ENCODE measurements at regions not wholly inside any gene's neighbourhood (a gene's known extent, or its start where the extent isn't known, plus 50 kb on each side); places are given as distances from the start of the nearest gene placed in this dataset.
"Not testable (repeated sequence)": the region's sequence is repeated elsewhere in the genome, so short reads cannot be mapped to it uniquely, and the experiment has no call there.

DNA sequence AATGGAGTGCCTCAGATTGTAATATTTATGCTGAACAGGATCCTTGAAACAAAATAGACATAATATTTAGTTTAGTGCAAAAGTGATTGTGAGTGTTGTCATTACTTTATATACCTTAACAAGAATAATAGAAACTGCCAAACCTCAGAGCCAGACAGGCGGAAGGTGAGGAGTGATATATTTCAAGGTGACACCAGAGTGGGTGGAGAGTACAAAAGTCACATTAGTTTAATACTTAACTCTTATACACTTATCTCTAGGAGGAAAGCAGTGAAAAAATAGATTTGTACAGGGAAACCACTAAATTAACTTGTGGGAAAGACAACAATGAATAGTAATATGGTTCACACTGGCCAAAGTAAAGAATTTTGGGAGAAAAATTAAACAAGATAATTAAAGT, 342.8 kb upstream of the NDST4 start:
- Histone ChIP-seq H3K4me3 (no peak overlapping the region), H3K36me3 (no peaks in the 10 kb centered on the region), H3K27ac (no peak overlapping the region), H3K9me3 (no peaks in the 10 kb centered on the region), H3K4me1 (no peaks in the 10 kb centered on the region), H3K27me3 (no peaks in the 10 kb centered on the region)
- no peak for DNase-seq
- TF ChIP-seq POLR2A (IDR thresholded peaks at IDR 0.05): no peak
- TF ChIP-seq, protein P1, sequence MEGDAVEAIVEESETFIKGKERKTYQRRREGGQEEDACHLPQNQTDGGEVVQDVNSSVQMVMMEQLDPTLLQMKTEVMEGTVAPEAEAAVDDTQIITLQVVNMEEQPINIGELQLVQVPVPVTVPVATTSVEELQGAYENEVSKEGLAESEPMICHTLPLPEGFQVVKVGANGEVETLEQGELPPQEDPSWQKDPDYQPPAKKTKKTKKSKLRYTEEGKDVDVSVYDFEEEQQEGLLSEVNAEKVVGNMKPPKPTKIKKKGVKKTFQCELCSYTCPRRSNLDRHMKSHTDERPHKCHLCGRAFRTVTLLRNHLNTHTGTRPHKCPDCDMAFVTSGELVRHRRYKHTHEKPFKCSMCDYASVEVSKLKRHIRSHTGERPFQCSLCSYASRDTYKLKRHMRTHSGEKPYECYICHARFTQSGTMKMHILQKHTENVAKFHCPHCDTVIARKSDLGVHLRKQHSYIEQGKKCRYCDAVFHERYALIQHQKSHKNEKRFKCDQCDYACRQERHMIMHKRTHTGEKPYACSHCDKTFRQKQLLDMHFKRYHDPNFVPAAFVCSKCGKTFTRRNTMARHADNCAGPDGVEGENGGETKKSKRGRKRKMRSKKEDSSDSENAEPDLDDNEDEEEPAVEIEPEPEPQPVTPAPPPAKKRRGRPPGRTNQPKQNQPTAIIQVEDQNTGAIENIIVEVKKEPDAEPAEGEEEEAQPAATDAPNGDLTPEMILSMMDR (IDR thresholded peaks at IDR 0.05): no peak
- intact Hi-C loops (cut with DNase I; ENCODE audit: low total_unique reads): no loop called here

DNA sequence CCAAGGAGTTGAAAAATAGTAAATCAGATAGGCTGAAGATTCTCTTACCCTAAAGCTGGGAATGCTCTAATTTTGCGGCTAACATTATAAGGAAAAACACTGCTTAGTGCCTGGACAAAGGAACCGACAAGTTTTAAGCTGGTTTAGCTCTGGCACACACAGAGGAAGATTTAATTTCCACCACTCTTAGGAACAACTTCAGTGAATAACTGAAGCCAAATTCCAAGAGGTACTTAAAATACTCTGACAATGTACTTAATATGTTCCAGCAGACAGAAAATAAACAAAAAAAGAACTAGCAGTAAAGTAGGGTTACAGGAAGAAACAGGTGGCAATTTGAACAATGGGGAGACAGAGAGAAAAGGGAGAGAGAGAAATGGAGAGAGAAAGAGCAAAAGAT, 340.8 kb upstream of the NDST4 start:
- TF ChIP-seq, protein P1 (IDR thresholded peaks at IDR 0.05): no peak
- TF ChIP-seq POLR2A (IDR thresholded peaks at IDR 0.05): no peak
- Histone ChIP-seq H3K27ac (no peak overlapping the region), H3K27me3 (no peaks in the 10 kb centered on the region), H3K9me3 (no peaks in the 10 kb centered on the region), H3K36me3 (no peaks in the 10 kb centered on the region), H3K4me3 (no peak overlapping the region), H3K4me1 (no peaks in the 10 kb centered on the region)
- intact Hi-C loops (cut with DNase I; ENCODE audit: low total_unique reads): no loop called here
- no peak for DNase-seq

DNA sequence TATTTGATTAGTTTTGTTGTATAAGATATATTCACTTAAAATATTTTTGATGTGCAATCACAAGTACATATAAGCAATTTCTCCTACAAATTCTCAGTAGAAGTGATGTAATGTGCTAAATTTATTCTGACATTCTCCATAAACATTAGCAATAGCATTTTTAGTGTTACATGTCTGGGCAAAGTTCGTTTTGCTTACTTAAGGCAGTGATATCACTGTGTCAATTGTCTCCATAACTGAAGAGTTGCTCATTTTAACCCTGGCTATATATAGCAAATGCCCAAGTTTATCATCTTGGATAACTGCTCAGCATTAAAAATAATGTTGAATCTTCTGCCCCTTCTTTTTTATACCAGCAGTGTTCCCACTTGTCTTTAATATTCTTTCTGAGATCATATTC, 340.0 kb upstream of the NDST4 start:
- no peak overlapping the region for H3K27ac ChIP-seq
- intact Hi-C loops (cut with DNase I; ENCODE audit: low total_unique reads): no loop called here
- no peaks in the 10 kb centered on the region for H3K27me3 ChIP-seq
- no peaks in the 10 kb centered on the region for H3K36me3 ChIP-seq
- TF ChIP-seq, protein P1 (IDR thresholded peaks at IDR 0.05): no peak
- TF ChIP-seq POLR2A (IDR thresholded peaks at IDR 0.05): no peak
- no peaks in the 10 kb centered on the region for H3K9me3 ChIP-seq
- no peak overlapping the region for H3K4me3 ChIP-seq
- no peaks in the 10 kb centered on the region for H3K4me1 ChIP-seq
- DNase-seq: no peak

DNA sequence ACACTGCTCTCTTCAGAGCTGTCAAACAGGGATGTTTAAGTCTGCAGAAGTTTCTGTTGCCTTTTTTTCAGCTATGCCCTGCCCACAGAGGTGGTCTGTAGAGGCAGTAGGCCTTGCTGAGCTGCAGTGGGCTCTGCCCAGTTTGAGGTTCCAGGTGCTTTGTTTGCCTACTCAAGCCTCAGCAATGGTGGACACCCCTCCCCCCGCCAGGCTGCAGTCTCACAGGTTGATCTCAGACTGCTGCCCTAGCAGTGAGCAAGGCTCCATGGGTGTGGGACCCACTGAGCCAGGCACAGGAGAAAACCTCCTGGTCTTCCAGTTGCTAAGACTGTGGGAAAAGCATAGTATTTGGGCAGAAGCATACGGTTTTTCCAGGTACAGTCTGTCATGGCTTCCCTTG, 338.8 kb upstream of the NDST4 start:
- H3K9me3 ChIP-seq; H3K27me3 ChIP-seq; H3K4me1 ChIP-seq; H3K4me3 ChIP-seq; DNase-seq; intact Hi-C loops (cut with DNase I; ENCODE audit: low total_unique reads); H3K36me3 ChIP-seq; H3K27ac ChIP-seq: not testable (repeated sequence)

DNA sequence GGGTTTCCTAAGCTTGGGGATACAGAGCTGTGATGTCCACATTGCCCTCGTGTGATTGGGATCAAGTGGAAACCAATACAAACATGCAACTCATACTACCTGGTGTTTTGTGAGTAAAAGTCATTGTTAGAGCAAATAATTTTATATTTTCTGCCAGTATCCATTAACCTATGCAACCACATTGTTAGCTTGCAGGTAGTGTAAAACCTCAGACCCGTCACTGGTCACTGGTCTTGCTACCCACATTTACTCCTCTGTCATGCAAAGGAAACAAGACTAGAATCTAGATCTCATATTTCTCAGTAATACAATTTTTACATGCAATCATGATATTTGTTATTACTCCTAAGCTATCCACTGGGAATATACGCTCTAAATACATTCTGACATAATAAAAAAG, 324.3 kb upstream of the NDST4 start:
- no peaks in the 10 kb centered on the region for H3K9me3 ChIP-seq
- DNase-seq: no peak
- H3K27ac ChIP-seq: no peak overlapping the region
- H3K36me3 ChIP-seq: no peaks in the 10 kb centered on the region
- intact Hi-C loops (cut with DNase I; ENCODE audit: low total_unique reads): no loop called here
- no peaks in the 10 kb centered on the region for H3K27me3 ChIP-seq
- no peaks in the 10 kb centered on the region for H3K4me1 ChIP-seq
- no peak for TF ChIP-seq POLR2A (IDR thresholded peaks at IDR 0.05)
- TF ChIP-seq, protein P1 (IDR thresholded peaks at IDR 0.05): no peak
- no peak overlapping the region for H3K4me3 ChIP-seq

DNA sequence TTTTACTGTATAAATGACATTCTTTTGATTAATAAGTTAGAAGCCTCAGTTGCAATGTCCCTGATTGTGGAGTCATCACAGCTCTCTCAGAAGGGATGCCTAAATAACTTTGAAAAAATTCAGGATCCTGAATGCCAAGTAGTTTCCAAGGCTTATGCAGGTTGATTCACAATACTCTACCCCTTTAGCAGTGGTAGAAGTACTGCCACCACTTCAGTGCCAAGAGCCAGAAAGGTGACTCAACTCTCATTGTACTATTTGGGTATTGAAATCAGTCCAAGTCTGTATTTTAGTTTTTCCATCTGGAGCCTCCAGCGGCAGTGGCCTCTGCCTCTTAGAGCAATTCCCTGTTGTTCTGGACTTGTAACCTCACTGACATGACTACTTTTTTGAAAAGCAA, 320.1 kb upstream of the NDST4 start:
- no peak overlapping the region for H3K4me3 ChIP-seq
- no peak for DNase-seq
- intact Hi-C loops (cut with DNase I; ENCODE audit: low total_unique reads): no loop called here
- no peaks in the 10 kb centered on the region for H3K9me3 ChIP-seq
- H3K27ac ChIP-seq: no peak overlapping the region
- TF ChIP-seq, protein P1 (IDR thresholded peaks at IDR 0.05): no peak
- TF ChIP-seq POLR2A (IDR thresholded peaks at IDR 0.05): no peak
- H3K27me3 ChIP-seq: no peaks in the 10 kb centered on the region
- H3K4me1 ChIP-seq: no peaks in the 10 kb centered on the region
- no peaks in the 10 kb centered on the region for H3K36me3 ChIP-seq
